ENCODE measurements at regions not wholly inside any gene's neighbourhood (a gene's known extent, or its start where the extent isn't known, plus 50 kb on each side); places are given as distances from the start of the nearest gene placed in this dataset.

DNA sequence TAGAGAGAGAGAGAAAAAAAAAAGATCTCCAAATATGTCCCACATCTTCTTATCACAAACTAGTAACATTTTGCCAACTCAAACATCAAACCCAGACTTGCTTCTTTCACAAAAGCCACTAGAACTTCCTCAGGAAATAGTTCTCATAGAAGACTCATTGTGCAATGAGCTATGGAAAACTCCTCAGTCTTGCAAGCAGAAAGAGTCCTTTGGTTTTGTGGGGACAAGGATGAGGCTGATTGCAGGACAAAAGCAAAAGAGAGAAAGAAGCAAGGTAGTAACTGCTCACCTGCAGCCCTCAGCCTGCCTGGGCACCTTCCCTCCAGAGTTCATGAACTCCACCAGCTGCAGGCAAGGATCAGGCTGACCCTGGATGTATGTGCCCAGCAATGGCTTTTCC is 399.0 kb downstream of the IRX1 start:
- TF ChIP-seq, protein P1, sequence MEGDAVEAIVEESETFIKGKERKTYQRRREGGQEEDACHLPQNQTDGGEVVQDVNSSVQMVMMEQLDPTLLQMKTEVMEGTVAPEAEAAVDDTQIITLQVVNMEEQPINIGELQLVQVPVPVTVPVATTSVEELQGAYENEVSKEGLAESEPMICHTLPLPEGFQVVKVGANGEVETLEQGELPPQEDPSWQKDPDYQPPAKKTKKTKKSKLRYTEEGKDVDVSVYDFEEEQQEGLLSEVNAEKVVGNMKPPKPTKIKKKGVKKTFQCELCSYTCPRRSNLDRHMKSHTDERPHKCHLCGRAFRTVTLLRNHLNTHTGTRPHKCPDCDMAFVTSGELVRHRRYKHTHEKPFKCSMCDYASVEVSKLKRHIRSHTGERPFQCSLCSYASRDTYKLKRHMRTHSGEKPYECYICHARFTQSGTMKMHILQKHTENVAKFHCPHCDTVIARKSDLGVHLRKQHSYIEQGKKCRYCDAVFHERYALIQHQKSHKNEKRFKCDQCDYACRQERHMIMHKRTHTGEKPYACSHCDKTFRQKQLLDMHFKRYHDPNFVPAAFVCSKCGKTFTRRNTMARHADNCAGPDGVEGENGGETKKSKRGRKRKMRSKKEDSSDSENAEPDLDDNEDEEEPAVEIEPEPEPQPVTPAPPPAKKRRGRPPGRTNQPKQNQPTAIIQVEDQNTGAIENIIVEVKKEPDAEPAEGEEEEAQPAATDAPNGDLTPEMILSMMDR (IDR thresholded peaks at IDR 0.05) = no peak
- TF ChIP-seq POLR2AphosphoS5 (IDR thresholded peaks at IDR 0.05) (no peak), EP300 (IDR thresholded peaks at IDR 0.05) (no peak), POLR2A (IDR thresholded peaks at IDR 0.05) (no peak)
